ENCODE measurements at regions not wholly inside any gene's neighbourhood (a gene's known extent, or its start where the extent isn't known, plus 50 kb on each side); places are given as distances from the start of the nearest gene placed in this dataset.

- DNase-seq, result no peak
Measured at GRCh38 chr1:60141276-60141675, 67.7 kb upstream of the C1orf87 start.

DNA sequence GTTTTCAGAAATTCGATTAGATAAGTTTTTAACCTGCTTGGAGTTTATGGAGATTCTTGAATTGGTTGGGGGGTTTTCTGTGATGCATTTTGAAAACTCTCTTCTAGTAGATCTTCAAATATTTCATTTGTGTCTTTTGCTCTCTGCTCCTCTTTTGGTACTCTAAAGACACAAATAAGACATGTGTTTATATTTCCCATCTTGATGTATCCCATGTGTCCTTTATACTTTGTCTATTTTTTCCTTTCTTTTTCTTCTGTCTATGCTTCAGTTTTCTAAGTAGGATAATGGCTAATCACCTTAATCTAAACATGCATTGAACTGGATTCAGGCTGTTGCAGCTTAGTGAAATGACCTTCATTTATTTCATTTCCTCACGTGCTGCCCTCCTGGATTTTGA is 63.8 kb upstream of the C1orf87 start:
- no peak for DNase-seq

GRCh38 chr1:60136395-60136794 is 62.8 kb upstream of the C1orf87 start:
- DNase-seq, result no peak

DNA sequence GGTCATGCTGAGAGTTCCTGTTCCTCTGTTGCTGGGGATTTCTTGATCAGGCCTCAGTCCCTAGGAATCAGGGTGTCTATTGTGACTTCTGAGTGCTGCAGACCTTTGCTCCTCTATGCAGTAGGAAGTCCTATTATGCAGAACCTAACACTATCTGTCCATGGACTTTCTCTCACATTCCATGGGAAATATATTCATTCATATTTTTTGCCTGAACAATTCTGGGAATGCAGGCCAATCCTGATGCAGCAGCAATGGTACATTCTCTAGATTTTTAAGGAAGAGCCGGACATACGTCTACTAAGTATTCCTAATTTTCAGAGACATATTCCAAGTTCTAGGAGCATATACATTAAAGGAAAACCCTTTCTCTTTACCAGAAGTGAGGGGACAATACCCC is 61.1 kb upstream of the C1orf87 start:
- DNase-seq, result no peak

GRCh38 chr1:60133848-60134247 is 60.3 kb upstream of the C1orf87 start:
- DNase-seq, result no peak

DNA sequence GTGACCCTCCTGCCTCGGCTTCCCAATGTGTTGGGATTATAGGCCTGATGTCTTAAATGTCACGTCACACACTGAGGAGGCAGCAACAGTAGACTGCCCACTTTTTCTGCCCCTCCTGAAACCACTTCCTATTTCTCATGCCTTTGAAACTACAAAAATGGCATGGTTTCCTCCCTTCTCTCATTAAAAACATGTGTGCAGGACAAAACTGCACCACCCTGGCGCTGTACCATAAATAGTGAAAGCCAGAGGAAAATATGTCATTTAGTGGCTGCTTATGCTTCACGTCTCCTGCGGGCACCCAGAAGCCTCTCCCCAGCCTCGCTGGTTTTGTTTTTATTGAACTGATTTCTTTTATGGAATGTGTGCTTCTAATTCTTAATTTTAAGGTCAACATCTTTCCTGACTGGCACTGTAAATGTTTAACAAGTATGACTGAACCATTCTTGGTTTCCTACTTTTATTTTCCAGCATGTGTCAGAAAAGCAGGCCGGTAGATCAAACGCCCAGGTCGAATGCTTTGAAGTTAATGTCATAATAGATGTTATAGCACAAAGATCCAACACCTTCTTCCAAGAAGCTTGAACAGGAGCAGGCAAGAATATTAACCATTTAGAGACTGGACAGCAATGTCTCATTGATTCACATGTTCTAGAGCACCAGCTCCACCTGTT is 59.6 kb upstream of the C1orf87 start:
- no peak for DNase-seq

DNA sequence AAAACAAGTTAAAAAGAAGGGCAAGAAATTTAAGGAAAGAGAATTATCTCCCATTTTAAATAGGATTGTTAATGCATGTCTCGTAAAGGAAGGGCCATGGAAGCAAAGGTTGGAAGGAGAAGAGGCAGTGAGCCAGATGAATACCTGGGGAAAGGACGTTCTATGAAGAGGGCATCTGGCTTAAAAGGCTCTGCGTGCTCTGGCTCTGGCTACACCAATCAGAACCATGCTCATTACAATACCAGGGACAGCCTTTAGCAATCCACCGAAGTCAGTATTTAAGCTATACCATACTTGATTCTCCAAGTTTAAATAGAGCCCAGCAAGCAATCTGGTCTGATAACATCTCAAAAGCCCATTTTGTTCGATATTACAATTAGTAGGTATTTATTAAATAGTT is 58.5 kb upstream of the C1orf87 start:
- no peak for DNase-seq

DNA sequence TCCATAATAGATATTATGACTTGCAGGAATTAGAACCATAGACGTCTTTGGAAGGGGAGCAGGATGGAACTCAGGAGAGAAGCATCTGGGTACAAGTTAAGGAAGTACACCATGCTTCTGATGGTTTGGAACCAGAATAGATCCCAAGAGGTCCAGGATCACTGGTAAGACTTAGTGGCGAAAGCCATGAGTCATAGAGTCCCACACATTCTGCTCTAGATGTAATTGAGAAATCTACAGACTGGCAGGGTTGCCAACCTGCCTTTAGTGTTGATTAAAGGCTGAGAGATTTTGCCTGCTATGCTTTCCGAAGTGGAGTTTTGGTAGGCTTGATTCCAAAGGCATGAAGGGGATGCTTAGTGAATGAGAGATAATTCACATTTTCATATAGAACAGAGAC is 57.1 kb upstream of the C1orf87 start:
- DNase-seq, result no peak

GRCh38 chr1:60129911-60130310 is 56.3 kb upstream of the C1orf87 start:
- no peak for DNase-seq

- DNase-seq, result no peak
Measured at GRCh38 chr1:60126723-60127122, 53.2 kb upstream of the C1orf87 start.
